ENCODE measurements at regions not wholly inside any gene's neighbourhood (a gene's known extent, or its start where the extent isn't known, plus 50 kb on each side); places are given as distances from the start of the nearest gene placed in this dataset.

DNA sequence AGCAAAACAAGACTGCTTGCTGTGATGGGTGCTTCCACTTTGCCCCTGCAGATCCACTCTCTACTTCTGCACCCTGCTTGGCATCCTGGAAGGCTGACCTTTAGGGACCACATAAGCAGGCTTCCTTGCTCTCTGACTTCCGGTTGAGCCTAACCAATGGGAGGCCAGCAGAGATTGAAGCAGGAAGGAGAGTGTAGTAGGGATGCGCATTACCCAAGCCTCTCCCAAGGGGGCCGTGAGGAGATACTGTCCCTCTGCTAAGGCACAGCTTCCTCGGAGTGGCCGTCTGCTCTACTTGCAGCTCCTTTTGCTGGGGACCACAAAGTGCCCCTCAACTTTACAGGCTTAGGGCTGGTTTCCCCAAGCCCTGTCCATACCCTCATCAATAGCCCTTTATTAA lies 624.3 kb upstream of the TENM3 start:
- DNase-seq (ENCODE audit: low read depth), result no peak

DNA sequence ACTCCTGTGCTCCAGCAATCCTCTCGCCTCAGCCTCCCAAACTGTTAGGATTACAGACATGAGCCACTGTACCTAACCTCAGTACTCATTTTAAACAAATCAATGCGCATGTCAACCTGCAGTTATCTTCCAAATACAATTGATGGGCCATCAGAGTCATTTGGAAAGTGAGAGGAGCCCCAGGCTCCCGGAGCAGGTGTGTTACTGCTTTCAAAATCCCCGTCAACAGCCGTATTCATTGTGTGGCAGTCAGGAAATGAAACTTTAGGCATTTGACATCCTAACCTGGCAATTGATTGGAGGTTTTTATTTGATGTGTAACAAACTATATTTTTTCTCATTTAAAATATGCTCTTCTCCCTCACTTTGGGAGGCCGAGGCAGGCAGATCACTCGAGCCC lies 623.6 kb upstream of the TENM3 start:
- DNase-seq (ENCODE audit: low read depth), result no peak

DNA sequence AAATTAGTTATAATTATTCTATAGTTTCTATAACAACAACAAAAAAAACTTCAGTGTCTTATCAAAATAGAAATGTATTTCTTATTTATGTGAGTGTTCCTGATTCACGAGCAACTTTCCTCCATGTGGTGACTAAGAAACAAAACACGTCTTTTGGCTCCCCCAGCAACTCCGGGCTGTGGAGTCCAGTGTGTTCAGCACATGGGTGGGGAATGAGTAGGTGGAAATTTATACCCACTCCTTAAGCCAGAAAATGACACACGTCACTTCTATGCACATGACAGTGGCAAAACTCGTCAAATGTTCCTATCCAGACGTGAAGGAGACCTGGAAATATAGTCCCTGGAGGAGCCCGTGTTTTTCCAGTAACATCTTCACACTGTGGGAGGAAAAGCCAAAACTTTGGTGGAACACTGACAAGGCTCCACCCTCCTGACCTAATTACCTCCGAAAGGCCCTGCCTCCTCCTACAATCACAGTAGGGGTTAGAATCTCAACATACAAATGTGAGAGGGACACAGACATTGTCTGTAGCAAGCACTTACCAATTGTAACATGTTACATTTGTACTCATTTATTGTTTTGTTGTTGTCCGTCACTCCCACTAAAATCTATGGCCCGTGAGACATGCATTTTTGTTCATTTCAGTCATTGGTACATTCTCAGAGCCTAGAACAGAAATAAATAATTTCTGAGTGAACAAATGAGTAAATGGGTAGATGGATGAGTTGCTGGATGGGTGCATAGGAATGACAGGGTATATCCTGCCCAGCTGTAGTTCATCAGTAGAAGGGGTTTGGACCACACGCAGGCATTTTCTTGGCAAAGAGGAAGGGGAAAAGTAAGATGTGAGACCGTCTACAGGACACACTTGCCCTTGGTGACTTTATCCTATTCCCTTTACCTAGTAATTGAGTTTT lies 605.8 kb upstream of the TENM3 start:
- DNase-seq (ENCODE audit: low read depth), result peak; percentile 21

DNA sequence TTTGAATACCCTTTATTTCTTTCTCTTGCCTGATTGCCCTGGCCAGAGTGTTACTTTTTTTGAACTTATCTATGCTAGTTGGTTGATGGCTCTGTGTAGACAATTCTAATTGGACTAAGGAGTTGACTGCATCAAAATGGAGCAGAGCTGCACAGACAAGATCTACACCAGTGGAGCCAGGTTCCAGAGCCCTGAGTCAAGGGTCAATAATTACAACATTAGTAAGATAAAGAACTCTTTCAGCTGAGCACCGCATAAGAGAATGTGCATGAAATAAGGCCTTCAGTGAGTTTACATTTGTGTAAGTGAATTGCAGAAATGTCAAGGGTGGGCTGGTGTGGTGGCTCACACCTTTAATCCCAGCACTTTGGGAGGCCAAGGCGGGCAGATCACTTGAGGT lies 599.7 kb upstream of the TENM3 start:
- DNase-seq (ENCODE audit: low read depth), result no peak

DNA sequence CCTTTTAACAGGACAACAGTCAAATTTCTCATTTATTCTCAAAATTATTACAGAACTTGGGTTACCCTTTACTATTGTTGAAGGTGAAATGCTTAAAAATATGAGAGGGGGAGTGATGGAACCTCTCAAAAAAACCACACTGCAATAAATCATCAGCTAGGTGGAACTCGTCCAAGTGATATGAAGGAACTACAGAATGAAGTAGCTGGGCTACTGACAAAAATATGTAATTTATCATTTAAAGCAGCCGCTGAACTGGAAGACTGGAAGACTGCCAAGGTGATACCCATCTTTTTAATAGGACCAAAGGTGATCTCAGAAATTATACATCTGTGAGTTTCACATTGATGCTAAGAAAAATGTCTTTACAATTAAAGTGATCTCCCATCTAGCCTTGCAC lies 597.7 kb upstream of the TENM3 start:
- no peak for DNase-seq (ENCODE audit: low read depth)

DNA sequence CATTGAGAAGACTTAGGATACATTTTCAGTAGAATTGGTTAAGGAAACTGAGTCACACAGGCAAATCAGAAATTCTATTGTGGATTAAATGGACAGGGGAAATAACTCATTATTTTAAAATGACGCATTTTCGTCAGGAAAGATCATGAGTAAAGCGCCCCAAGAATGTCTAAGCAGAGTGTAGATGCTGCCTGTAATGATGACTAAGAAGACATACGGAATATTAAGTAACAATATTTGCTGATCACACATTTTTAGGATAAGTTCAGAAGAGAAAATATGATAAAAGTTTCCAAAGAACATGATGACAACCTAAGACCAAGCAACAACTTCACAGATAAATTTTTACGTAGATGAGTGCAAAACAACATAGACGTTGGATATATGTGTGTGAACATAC lies 596.3 kb upstream of the TENM3 start:
- peak; percentile 78 for DNase-seq (ENCODE audit: low read depth)

DNA sequence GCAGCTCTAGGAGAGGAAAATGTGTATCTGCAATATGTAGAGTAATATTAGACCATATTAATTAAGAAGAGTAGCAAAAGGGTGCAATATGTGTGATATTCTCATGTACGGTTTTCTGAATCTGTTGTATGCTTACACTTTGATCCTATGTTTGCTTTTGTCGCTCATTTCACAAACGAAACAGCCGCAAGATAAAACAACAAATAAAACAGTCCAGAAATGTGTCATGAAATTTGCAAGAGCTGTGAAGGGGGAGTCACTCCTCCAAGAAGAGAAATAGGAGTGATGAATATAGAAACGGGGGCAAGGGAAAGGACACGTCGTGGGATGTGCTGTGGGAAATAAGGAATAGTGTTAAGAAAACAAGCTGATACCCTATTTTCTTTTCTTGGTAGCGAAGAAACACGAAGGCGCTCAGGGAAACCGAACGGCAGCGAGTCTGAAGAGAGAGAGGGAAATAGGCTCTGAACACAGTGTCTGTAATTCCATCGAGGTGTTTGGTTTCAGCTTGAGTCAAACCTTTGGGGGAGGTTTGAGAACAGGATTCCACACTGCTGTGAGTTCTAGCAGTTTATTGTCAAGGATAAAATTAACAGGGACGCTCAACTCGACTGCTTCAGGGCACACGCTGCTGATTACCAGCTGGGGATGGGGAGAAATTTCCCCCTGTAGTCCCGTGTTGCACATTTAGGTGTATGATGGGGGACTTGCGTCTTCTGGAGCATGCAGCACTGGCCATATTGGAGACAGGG lies 595.6 kb upstream of the TENM3 start:
- DNase-seq (ENCODE audit: low read depth), result peak; percentile 31

DNA sequence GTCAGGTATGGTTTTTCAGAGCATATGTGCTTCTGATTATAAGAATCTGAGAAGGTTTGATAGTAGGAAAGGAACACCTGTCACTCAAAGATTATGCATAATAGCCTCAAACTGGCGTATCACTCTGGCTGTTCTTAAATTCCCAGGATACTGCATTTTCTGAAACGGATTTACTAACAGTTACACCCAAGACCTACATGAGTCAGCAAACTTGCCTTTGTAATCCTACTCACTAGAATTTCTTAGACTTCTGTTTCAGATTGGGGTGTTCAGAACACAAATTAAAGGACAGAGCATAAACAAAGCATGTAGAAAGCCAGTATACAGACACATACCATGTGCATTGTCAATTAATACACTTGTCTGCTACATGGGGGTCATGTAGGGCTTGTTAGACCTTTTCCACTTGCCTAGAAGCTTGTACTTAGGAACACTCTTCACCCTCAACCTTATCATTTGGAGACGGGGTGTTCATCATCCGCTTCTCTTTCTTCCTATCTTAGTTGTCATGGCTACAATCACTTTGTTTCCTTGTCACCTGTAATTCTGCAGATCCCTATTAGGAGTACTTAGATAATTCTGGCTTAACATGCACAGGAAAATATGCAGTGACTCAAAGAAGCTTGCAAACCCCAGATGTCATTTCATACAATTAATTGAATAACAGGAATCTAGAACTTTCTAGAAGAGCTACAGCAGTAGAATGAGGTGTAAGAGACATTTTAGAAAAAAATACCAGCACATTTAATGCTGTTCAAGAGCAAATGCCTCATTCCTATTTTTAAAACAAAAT lies 593.0 kb upstream of the TENM3 start:
- DNase-seq (ENCODE audit: low read depth), result no peak

DNA sequence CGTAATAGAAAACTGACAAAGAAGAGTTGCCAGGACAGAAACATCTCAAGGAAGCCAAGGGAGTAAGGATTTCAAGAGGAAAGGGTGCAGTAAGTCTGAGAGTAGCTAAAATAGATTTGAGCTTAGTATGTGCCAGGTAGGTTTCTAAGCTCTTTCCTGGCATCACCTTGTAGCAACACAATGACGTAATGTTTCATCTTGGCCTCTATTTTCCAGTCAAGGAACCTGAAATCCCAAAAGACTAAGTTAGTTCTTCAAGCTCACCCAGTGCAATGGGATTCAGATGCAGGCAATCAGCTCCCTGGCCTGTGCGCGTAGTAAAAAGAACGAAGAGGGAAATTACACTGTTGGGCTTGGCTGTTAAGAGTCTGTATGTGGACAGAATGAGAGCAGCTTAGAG lies 586.5 kb upstream of the TENM3 start:
- no peak for DNase-seq (ENCODE audit: low read depth)

DNA sequence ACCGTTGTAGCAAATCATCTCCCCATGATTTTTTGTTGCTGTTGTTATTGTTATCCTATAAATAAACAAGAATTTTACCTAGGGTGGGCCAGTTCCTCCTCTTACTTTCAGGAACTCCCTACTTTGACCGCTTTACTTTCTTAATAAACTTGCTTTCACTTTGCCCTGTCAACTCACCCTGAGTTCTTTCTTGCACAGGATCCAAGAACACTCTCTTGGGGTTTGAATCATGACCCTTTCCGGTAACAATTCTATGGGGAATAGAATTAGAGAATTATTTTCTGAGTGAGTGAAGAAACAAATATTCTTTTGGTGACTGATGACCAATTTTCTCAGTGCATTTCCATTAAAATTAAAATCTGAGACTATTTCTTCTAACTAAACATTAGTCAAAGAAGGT lies 584.0 kb upstream of the TENM3 start:
- DNase-seq (ENCODE audit: low read depth), result no peak

DNA sequence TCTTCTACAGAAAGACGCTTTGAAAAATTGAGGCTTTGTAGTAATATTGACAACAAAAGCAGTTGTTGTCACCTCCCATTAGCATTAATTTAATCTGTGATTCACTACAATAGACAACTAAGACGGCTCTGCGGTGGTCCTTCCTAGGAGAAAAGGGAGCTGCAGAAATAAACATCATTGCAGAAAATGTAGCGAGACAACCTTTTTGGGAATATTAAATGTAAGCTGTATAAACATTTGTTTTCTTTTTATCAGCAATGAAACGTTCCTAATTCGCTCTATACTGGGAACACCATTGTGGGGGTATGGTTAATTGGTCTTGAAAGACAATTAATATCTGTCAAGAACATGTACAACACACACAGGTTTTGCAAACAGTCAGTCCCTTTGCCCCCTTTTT lies 583.3 kb upstream of the TENM3 start:
- no peak for DNase-seq (ENCODE audit: low read depth)

DNA sequence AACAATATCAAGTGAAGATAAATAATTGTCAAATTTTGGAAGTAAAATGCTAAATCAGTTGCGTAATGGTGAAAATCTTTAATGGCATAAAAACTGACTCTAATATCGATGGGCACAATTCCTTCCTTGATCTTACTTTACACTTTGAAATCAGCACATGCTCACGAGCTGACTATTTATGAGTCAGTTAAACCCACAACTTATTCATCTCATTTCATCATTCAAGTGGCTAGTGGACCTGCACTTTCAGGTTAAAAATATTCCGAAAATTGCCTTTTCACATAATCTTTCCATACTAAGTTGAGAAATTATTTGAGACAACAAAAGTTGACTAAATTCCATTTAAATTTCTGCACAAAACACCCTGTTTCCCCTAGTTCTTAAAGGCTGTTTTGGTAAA lies 582.1 kb upstream of the TENM3 start:
- peak; percentile 78 for DNase-seq (ENCODE audit: low read depth)

DNA sequence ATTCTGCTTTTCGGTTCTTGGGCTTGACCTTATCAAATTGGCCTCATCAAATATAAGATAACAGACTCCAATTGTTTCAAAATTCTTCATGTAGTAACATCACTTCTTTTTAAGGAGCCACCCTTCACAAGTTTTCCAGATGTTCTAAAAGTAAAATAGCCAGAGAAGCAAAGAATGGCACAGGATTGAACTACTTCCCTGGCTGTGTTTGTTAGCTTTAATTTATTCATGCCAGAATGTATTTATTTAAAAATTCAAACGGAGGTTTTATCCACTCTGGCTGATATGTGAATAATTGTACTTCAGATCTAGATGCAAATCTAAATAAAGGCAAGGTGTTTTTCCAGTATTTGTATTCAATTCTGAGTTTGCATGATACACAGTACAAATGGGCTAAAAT lies 581.3 kb upstream of the TENM3 start:
- DNase-seq (ENCODE audit: low read depth), result no peak

DNA sequence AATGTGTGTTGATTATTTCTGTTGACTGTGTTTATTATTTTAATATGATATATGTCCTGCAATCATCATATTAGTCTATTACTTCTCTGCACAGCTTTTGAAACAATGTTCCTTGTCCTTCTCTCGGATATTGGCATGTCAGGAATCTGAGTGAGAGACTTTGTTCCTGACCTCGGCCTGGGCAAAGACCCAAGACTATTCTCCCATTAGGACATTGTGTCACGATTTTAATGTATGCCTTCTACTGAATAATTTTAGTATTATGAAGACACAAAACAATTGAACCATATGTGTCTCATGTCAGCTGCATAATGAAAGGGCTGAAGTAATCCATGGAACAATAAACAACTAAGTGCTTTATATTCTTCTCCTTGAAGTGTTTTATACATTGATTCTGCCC lies 580.8 kb upstream of the TENM3 start:
- peak; percentile 49 for DNase-seq (ENCODE audit: low read depth)

DNA sequence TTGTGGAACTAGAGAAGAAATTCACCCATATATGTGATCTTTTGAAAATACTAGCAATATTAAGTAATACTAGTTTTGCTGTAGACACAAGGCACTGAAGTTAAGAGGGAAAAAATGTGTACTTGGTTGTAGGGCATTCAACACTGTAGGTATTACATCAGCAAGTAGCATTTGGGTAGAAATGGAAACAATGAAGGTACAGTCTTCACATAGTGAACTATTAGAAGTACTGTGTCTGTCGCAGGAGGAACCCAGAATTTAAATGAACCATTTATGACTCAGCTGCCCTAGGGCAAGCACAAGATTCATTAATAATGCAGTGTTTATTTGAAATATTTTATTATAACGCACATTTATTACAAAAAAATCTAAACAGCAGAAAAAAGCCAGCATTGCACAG lies 572.7 kb upstream of the TENM3 start:
- no peak for DNase-seq (ENCODE audit: low read depth)

DNA sequence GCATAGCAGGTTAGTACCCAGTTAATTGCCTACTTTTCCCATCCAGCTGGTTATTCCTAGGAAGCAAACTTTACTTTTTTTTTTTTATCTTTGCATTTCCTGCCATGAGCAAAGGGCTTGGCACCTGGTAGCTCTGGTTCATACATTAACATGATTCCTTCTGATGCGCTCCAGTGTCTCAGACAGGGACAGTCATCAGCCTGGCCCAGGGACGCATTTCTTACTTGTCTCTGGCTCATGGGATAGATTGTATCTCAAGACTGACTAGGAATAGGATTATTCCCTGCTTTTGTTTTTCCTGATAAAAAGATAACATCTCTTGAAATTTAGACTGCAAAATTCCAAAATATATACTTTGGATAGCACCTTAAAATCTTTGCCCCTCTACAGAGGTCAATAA lies 571.5 kb upstream of the TENM3 start:
- DNase-seq (ENCODE audit: low read depth), result no peak

DNA sequence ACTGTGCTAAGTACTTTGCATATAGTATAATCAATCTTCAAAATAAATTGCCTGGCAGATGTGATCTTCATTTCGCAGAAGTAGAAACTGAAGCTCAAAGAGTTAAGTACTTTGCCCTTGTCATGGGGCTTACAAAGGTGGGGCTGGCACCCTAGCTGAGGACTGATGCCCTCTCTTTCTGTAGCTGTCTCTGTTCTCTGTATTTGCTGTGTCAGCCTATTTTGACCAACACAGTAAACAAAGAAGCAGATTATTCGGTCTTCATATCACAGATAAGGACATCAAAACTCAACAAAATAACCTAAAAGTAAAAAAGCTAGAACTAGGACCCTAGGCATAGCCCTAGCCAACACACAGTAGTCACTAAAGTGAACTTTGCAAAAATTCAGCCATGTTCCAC lies 570.5 kb upstream of the TENM3 start:
- no peak for DNase-seq (ENCODE audit: low read depth)

DNA sequence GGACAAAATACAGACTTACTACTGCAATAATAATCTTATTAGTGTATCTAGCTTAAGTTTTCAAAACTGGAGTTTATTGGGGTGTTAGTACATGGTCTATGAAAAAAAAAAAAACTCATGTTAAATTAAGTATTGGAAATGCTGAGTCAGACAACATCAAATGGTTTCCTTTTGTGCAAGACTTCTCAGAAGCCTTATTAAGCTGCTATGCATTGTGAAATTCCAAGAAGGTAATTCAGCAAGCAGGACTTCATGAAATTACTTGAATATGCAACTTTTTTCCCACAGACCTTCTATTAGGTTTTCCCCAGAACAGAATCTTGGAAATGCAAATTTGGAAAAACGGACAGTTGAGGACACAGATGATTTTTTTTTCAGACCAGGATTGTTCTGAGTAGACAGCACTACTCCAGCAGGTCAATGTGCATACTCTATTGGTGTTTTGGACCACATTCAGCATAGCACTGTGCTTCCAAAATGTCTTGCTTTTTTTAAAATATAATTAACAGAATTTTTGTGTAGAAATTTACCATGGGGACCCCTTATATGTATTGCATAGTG lies 568.8 kb upstream of the TENM3 start:
- no peak for DNase-seq (ENCODE audit: low read depth)

DNA sequence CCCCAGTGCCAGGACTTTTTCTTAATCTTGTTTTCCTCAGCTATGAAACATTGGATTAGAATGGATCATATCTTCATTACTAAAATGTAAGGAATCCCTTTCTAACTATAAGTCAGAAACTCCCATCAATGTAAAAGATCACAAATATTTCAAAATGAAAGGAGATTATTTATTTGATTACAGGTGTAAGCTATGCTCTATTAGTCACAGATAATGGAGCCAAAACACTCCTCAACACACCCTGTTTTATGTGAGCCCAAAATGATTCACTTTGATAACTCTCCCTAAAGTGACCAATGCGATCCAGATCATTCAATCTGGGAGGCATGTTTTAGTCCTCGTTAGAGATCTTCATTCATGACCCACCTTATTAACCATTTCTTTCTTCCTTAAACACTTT lies 566.7 kb upstream of the TENM3 start:
- DNase-seq (ENCODE audit: low read depth), result no peak

DNA sequence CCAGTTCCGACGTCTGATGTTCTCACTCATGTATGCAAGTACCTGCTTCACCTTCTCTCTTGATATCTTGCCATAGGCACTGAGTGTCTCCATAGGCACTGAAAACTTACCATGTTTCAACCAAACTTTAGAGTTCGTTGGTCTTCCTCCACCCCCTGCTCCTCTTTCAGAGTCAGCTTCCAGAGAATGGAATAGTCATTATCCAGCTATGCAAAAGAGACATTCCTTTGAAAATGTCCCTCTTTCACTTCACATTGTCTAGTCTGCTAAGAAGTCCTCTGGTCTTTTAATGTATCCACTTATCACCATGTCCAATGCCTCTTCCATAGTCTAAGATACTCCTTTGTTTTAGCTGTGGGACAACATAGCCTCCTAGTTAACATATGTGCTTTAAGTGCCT lies 566.0 kb upstream of the TENM3 start:
- DNase-seq (ENCODE audit: low read depth), result no peak

DNA sequence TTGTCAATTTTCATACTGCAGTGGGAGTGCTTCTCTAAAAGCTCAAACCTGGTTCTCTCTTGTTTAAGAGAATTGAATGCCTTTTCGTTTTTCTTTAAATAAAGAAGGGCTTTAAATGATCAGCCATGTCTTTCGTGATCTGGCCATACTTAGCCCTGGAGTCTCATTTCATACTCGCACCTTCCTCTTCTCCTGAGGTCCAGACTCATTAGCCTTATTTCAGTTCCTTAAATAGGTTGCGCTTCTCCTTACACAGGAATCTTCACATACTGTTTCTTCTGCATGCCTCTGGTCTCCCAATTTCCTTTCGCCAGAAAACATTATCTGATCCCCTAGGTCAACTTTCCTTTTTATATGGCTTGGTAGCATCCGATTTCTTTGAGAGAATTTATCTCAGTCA lies 565.6 kb upstream of the TENM3 start:
- DNase-seq (ENCODE audit: low read depth), result no peak

DNA sequence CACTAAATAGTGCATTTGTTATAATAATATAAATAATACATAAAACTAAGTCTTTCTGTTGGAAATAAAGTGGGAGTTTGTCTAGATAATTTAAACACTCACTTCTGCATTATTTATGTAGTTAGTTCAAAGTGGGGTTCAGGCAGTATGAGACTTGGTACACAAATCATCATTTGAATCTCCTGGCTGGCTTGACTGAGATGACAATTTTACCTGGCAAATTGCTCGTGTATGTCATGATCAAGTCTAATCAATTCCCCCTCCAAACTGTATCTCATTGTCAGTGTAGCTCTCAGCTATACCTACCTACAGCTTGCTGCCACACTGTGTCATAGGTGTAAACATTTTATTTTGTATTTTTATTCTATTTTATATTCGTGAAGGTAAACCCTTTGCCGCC lies 563.4 kb upstream of the TENM3 start:
- DNase-seq (ENCODE audit: low read depth), result no peak

Data from ELR (cell line).